ENCODE measurements at regions not wholly inside any gene's neighbourhood (a gene's known extent, or its start where the extent isn't known, plus 50 kb on each side); places are given as distances from the start of the nearest gene placed in this dataset.

DNA sequence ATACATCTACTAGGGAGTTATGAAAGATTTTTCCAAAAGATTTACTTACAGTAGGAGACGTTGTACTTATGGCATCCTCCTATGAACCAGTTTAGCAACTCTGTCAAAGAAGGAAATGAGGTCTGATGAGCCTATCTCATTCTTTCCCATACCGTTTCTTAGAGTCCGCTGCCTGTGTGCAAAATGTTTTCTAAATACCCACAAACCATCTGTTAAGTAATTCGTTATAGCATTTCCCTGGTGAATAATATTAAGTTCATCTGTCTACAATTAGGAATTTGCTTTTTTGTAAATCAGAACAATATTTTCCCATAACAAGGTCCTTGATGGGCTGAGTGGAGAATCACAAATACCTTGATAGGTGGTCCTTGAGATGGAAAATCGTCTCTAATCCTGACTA is 178.8 kb upstream of the TMTC4 start:
- H3K4me3 ChIP-seq (ENCODE audit: control insufficient read depth, low read depth, low read length), result no peak overlapping the region
- TF ChIP-seq, protein P1, sequence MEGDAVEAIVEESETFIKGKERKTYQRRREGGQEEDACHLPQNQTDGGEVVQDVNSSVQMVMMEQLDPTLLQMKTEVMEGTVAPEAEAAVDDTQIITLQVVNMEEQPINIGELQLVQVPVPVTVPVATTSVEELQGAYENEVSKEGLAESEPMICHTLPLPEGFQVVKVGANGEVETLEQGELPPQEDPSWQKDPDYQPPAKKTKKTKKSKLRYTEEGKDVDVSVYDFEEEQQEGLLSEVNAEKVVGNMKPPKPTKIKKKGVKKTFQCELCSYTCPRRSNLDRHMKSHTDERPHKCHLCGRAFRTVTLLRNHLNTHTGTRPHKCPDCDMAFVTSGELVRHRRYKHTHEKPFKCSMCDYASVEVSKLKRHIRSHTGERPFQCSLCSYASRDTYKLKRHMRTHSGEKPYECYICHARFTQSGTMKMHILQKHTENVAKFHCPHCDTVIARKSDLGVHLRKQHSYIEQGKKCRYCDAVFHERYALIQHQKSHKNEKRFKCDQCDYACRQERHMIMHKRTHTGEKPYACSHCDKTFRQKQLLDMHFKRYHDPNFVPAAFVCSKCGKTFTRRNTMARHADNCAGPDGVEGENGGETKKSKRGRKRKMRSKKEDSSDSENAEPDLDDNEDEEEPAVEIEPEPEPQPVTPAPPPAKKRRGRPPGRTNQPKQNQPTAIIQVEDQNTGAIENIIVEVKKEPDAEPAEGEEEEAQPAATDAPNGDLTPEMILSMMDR (IDR thresholded peaks at IDR 0.05; ENCODE audit: control insufficient read depth, insufficient read depth, low read depth, low read length, missing control alignments), result no peak
- no peak for DNase-seq (ENCODE audit: low read depth)

DNA sequence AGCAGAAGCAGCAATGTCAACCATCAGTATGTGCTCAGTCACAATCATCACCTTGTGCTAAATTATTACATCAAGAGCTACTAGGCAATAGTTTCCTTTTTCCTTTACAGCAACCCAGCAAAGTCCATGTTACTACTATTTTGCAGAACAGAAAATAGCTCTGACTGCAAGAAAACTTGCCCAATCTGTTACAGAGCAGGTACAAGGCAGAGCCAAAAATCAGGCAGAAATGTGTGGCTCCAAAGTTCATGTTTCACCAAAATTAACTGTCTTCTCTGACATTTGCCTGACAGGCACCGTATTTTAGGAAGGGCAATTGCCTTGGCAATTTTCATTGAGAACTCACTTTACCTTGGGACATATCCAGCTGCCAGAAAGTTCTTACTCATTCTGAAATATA is 177.6 kb upstream of the TMTC4 start:
- no peak overlapping the region for H3K4me3 ChIP-seq (ENCODE audit: control insufficient read depth, low read depth, low read length)
- TF ChIP-seq, protein P1 (IDR thresholded peaks at IDR 0.05; ENCODE audit: control insufficient read depth, insufficient read depth, low read depth, low read length, missing control alignments), result no peak
- no peak for DNase-seq (ENCODE audit: low read depth)

DNA sequence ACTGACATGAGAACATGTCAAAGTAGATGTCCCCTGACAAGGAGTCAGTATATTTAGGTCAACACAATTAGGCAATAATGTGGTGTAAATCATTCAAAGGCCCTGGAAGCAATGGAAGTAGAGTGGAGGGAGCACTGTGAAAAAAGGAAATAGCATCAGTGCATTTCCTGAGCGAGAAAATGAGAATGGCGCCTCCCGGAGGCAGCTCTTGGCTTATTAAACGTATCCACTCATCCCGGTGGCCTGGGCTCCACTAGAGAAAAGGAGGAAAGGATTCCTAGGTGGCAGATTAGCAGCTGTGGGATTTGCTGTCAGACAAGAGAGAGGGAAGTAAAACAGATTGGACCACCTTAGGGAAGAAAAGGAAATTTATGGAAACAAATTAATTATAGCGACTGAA is 173.7 kb upstream of the TMTC4 start:
- no peak for DNase-seq (ENCODE audit: low read depth)
- TF ChIP-seq, protein P1 (IDR thresholded peaks at IDR 0.05; ENCODE audit: control insufficient read depth, insufficient read depth, low read depth, low read length, missing control alignments), result no peak
- H3K4me3 ChIP-seq (ENCODE audit: control insufficient read depth, low read depth, low read length), result no peak overlapping the region

DNA sequence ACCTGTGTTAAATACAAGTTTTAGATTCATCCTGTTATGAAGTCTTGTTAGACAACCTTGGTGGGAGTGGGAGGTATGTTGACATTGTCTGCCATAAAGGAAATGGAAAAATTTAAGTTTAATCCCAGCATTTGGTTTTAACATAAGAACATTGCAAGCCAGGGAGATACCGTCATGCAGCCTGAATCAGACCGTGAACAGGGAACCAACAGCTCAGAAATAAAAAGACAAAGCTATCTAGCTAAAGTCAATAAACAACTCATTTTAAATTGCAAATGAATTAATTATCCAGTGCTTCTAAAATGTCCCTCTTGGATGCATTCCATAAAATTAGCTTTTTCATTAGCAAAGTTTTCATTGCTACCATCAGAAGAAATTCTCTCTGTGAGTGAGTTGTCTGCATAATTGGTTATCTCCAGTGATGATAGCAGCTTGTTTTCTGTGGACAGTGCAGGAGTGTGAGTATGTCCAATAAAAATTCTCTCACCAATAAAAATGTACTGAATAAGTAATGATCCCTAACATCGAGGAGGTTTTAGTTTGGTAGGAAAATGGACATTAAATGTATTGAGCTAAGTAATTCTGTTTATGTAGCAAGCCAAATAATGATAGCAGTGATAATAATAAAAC is 170.6 kb upstream of the TMTC4 start:
- no peak for DNase-seq (ENCODE audit: low read depth)
- H3K4me3 ChIP-seq (ENCODE audit: control insufficient read depth, low read depth, low read length), result no peak overlapping the region
- TF ChIP-seq, protein P1 (IDR thresholded peaks at IDR 0.05; ENCODE audit: control insufficient read depth, insufficient read depth, low read depth, low read length, missing control alignments), result no peak

DNA sequence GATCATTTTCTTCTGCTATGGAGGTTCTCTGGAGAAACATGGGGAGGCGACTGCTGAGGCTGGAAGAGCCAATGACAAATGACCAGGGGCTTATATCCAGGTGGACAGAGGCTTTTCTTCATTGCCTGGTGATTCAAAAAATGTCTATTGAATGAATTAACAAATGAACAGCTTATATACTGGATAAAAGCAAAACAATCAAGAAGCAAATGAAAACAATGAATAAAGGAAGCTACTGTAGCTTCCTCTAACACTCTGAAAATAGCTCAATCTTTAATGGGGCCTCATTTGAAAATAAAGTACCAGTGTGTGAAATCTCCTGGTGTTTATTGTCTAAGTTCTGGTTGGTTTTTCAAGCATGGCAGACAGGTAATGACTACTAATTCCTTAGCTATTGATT is 167.5 kb upstream of the TMTC4 start:
- TF ChIP-seq, protein P1 (IDR thresholded peaks at IDR 0.05; ENCODE audit: control insufficient read depth, insufficient read depth, low read depth, low read length, missing control alignments), result no peak
- no peak for DNase-seq (ENCODE audit: low read depth)
- H3K4me3 ChIP-seq (ENCODE audit: control insufficient read depth, low read depth, low read length), result no peak overlapping the region

DNA sequence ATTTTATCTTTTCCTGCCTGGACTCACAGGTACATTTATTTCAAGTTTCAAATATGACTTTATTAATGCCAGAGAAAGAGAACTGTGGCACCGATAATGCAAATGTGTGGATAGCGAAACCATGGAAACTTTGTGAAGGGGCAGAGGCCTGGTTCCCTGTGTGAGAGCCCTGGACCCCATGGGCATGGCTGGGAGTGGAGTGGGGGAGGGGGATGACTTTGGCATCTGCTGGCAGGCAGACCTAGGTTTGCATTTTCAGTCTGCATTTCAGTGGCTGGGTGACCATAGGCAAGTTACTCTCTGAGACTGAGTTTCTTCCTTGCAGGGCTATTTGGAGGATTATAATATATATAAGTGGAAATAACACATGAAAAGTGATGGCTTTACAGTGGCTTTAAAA is 163.8 kb upstream of the TMTC4 start:
- TF ChIP-seq, protein P1 (IDR thresholded peaks at IDR 0.05; ENCODE audit: control insufficient read depth, insufficient read depth, low read depth, low read length, missing control alignments), result no peak

DNA sequence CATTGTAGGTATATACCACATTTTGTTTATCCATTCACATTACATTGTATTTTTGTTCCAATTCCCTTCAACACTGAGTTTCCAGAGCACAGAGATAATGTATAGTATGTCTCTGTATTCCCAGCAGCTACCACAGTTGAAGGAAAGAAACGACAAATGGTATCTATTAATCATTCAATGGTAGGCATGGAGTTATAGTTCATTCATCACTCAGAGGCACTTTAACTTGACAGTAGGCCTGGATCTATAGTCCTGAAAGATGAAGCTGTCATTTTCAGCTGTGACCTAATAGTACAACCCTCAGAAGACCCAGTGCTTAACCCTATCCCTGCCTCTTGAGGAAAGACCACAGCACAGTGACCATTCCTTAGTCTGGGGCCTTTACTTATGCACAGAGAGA is 163.0 kb upstream of the TMTC4 start:
- DNase-seq (ENCODE audit: low read depth), result no peak
- TF ChIP-seq, protein P1 (IDR thresholded peaks at IDR 0.05; ENCODE audit: control insufficient read depth, insufficient read depth, low read depth, low read length, missing control alignments), result no peak
- H3K4me3 ChIP-seq (ENCODE audit: control insufficient read depth, low read depth, low read length), result no peak overlapping the region

More for the DNA sequence above, 163.8 kb upstream of the TMTC4 start:
- DNase-seq (ENCODE audit: low read depth), result no peak
- no peak overlapping the region for H3K4me3 ChIP-seq (ENCODE audit: control insufficient read depth, low read depth, low read length)
